ENCODE measurements at regions not wholly inside any gene's neighbourhood (a gene's known extent, or its start where the extent isn't known, plus 50 kb on each side); places are given as distances from the start of the nearest gene placed in this dataset.

- intact Hi-C loops (cut with micrococcal nuclease), result no loop called here
- Mint-ChIP-seq H3K4me3 (no peak overlapping the region), H3K27ac (no peak overlapping the region), H3K27me3 (peaks cover 3% of the 10 kb centered on the region), H3K4me1 (ENCODE audit: low read depth) (no peaks in the 10 kb centered on the region), H3K9me3 (no peaks in the 10 kb centered on the region), H3K36me3 (ENCODE audit: low read depth) (no peaks in the 10 kb centered on the region)
Measured at GRCh38 chr2:19746611-19747309, 155.0 kb downstream of the TTC32 start.

GRCh38 chr2:19746137-19746600 is 155.6 kb downstream of the TTC32 start:
- H3K4me1 Mint-ChIP-seq (ENCODE audit: low read depth), result no peaks in the 10 kb centered on the region
- no peak overlapping the region for H3K4me3 Mint-ChIP-seq
- intact Hi-C loops (cut with micrococcal nuclease), result no loop called here
- no peaks in the 10 kb centered on the region for H3K36me3 Mint-ChIP-seq (ENCODE audit: low read depth)
- no peaks in the 10 kb centered on the region for H3K9me3 Mint-ChIP-seq
- peaks cover 3% of the 10 kb centered on the region for H3K27me3 Mint-ChIP-seq
- H3K27ac Mint-ChIP-seq, result no peak overlapping the region

GRCh38 chr2:19745318-19746136 is 156.3 kb downstream of the TTC32 start:
- intact Hi-C loops (cut with micrococcal nuclease), result no loop called here

GRCh38 chr2:19744456-19745199 is 157.2 kb downstream of the TTC32 start:
- no peaks in the 10 kb centered on the region for H3K9me3 Mint-ChIP-seq
- H3K4me1 Mint-ChIP-seq (ENCODE audit: low read depth), result no peaks in the 10 kb centered on the region
- no peak overlapping the region for H3K27ac Mint-ChIP-seq
- H3K27me3 Mint-ChIP-seq, result no peaks in the 10 kb centered on the region
- no peaks in the 10 kb centered on the region for H3K36me3 Mint-ChIP-seq (ENCODE audit: low read depth)
- no peak overlapping the region for H3K4me3 Mint-ChIP-seq
- intact Hi-C loops (cut with micrococcal nuclease), result no loop called here

More at GRCh38 chr2:19745318-19746136, 156.3 kb downstream of the TTC32 start:
- H3K36me3 Mint-ChIP-seq (ENCODE audit: low read depth), result no peaks in the 10 kb centered on the region
- H3K27ac Mint-ChIP-seq, result no peak overlapping the region
- no peaks in the 10 kb centered on the region for H3K9me3 Mint-ChIP-seq
- H3K4me3 Mint-ChIP-seq, result no peak overlapping the region
- H3K4me1 Mint-ChIP-seq (ENCODE audit: low read depth), result no peaks in the 10 kb centered on the region
- H3K27me3 Mint-ChIP-seq, result peaks cover 3% of the 10 kb centered on the region

GRCh38 chr2:19743641-19744040 is 158.1 kb downstream of the TTC32 start:
- Mint-ChIP-seq H3K4me3 (no peak overlapping the region), H3K36me3 (ENCODE audit: low read depth) (no peaks in the 10 kb centered on the region), H3K9me3 (no peaks in the 10 kb centered on the region), H3K4me1 (ENCODE audit: low read depth) (no peaks in the 10 kb centered on the region), H3K27ac (no peak overlapping the region), H3K27me3 (no peaks in the 10 kb centered on the region)
- intact Hi-C loops (cut with micrococcal nuclease), result no loop called here

GRCh38 chr2:19742872-19743271 is 158.9 kb downstream of the TTC32 start:
- Mint-ChIP-seq H3K27me3 (peaks cover 1% of the 10 kb centered on the region), H3K9me3 (no peaks in the 10 kb centered on the region), H3K4me1 (ENCODE audit: low read depth) (no peaks in the 10 kb centered on the region), H3K4me3 (no peak overlapping the region), H3K36me3 (ENCODE audit: low read depth) (no peaks in the 10 kb centered on the region), H3K27ac (no peak overlapping the region)
- intact Hi-C loops (cut with micrococcal nuclease), result no loop called here

- Mint-ChIP-seq H3K27ac (no peak overlapping the region), H3K36me3 (ENCODE audit: low read depth) (no peaks in the 10 kb centered on the region), H3K4me1 (ENCODE audit: low read depth) (no peaks in the 10 kb centered on the region), H3K9me3 (no peaks in the 10 kb centered on the region), H3K27me3 (peaks cover 1% of the 10 kb centered on the region), H3K4me3 (no peak overlapping the region)
- intact Hi-C loops (cut with micrococcal nuclease), result no loop called here
Measured at GRCh38 chr2:19739256-19739655, 162.5 kb downstream of the TTC32 start.

- Mint-ChIP-seq H3K4me1 (ENCODE audit: low read depth) (no peaks in the 10 kb centered on the region), H3K36me3 (ENCODE audit: low read depth) (no peaks in the 10 kb centered on the region), H3K27ac (no peak overlapping the region), H3K4me3 (no peak overlapping the region), H3K27me3 (peaks cover 1% of the 10 kb centered on the region), H3K9me3 (no peaks in the 10 kb centered on the region)
- intact Hi-C loops (cut with micrococcal nuclease), result no loop called here
Measured at GRCh38 chr2:19738707-19739106, 163.1 kb downstream of the TTC32 start.

- Mint-ChIP-seq H3K4me3 (no peak overlapping the region), H3K4me1 (ENCODE audit: low read depth) (no peaks in the 10 kb centered on the region), H3K27ac (no peak overlapping the region), H3K27me3 (peaks cover 1% of the 10 kb centered on the region), H3K9me3 (no peaks in the 10 kb centered on the region), H3K36me3 (ENCODE audit: low read depth) (no peaks in the 10 kb centered on the region)
- intact Hi-C loops (cut with micrococcal nuclease), result no loop called here
Measured at GRCh38 chr2:19736191-19736831, 165.5 kb downstream of the TTC32 start.

- Mint-ChIP-seq H3K27me3 (peaks cover 1% of the 10 kb centered on the region), H3K36me3 (ENCODE audit: low read depth) (no peaks in the 10 kb centered on the region), H3K4me1 (ENCODE audit: low read depth) (no peaks in the 10 kb centered on the region), H3K9me3 (no peaks in the 10 kb centered on the region), H3K4me3 (no peak overlapping the region), H3K27ac (no peak overlapping the region)
- intact Hi-C loops (cut with micrococcal nuclease), result no loop called here
Measured at GRCh38 chr2:19733951-19734425, 167.8 kb downstream of the TTC32 start.

- no peaks in the 10 kb centered on the region for H3K27me3 Mint-ChIP-seq
- intact Hi-C loops (cut with micrococcal nuclease), result no loop called here
Measured at GRCh38 chr2:19733390-19733789, 168.4 kb downstream of the TTC32 start.

GRCh38 chr2:19732255-19732654 is 169.5 kb downstream of the TTC32 start:
- Mint-ChIP-seq H3K36me3 (ENCODE audit: low read depth) (no peaks in the 10 kb centered on the region), H3K4me1 (ENCODE audit: low read depth) (no peaks in the 10 kb centered on the region), H3K4me3 (no peak overlapping the region), H3K27ac (no peak overlapping the region), H3K27me3 (no peaks in the 10 kb centered on the region), H3K9me3 (no peaks in the 10 kb centered on the region)
- intact Hi-C loops (cut with micrococcal nuclease), result no loop called here

More at GRCh38 chr2:19733390-19733789, 168.4 kb downstream of the TTC32 start:
- Mint-ChIP-seq H3K4me1 (ENCODE audit: low read depth) (no peaks in the 10 kb centered on the region), H3K27ac (no peak overlapping the region), H3K36me3 (ENCODE audit: low read depth) (no peaks in the 10 kb centered on the region), H3K4me3 (no peak overlapping the region), H3K9me3 (no peaks in the 10 kb centered on the region)

GRCh38 chr2:19731515-19731914 is 170.3 kb downstream of the TTC32 start:
- no peak overlapping the region for H3K27ac Mint-ChIP-seq

More at GRCh38 chr2:19731515-19731914, 170.3 kb downstream of the TTC32 start:
- H3K4me1 Mint-ChIP-seq (ENCODE audit: low read depth), result no peaks in the 10 kb centered on the region
- intact Hi-C loops (cut with micrococcal nuclease), result no loop called here
- H3K4me3 Mint-ChIP-seq, result no peak overlapping the region
- H3K36me3 Mint-ChIP-seq (ENCODE audit: low read depth), result no peaks in the 10 kb centered on the region
- H3K27me3 Mint-ChIP-seq, result no peaks in the 10 kb centered on the region
- H3K9me3 Mint-ChIP-seq, result no peaks in the 10 kb centered on the region
